T-cell (primary cell): ENCODE measurements at regions not wholly inside any gene's neighbourhood (a gene's known extent, or its start where the extent isn't known, plus 50 kb on each side); places are given as distances from the start of the nearest gene placed in this dataset.

ENCODE experiments used
- ATAC-seq, 4 experiments: fragments of 200-7000 bp in 3 of 4; fragments of 150-1000 bp in 1 of 4; cut with Tn5 transposase; replicated peaks in 1 of 4; 1 replicate in 3 of 4; 2 replicates in 1 of 4; pipeline ENCODE4 v1.10.0; 2021; ENCODE audit warnings: moderate library complexity in 3 of 4, mild to moderate bottlenecking in 2 of 4, moderate number of reproducible peaks in 1 of 4
- CTCF ChIA-PET, 2 donors: fragments of 300-600 bp; sonication (Branson Sonifier 250); formaldehyde crosslinking; loops; one replicate each; lab custom pipeline; 2022; ENCODE audit warnings: antibody characterized with exemption in 2 of 2; lab: Charles Lee
- POLR2A ChIA-PET, 2 donors: fragments of 300-600 bp; sonication (Branson Sonifier 250); formaldehyde crosslinking; loops; one replicate each; lab custom pipeline; 2022; ENCODE audit warnings: antibody characterized with exemption in 2 of 2; lab: Charles Lee
- DNase-seq, 35 experiments: peaks; one replicate each; pipeline versions ENCODE4 v3.0.0 to v3.0.0-alpha.2; 2013 to 2023
- H3K27ac ChIP-seq: one replicate; pipeline ENCODE4 v1.5.1; 2013; ENCODE audit warnings: low read length
- H3K27me3 ChIP-seq, 2 experiments: replicated peaks in 1 of 2; 1 replicate in 1 of 2; 2 replicates in 1 of 2; pipeline versions ENCODE4 v1.6.1 to v1.7.0; 2013; ENCODE audit warnings: low read length in 1 of 2, mixed read lengths in 1 of 2; ENCODE audit not compliant: control insufficient read depth in 2 of 2, insufficient read depth in 2 of 2; ENCODE audit errors: extremely low read depth in 1 of 2
- H3K36me3 ChIP-seq, 2 donors: 1 replicate in 1 of 2; 2 replicates in 1 of 2; pipeline versions ENCODE4 v1.6.1 to v1.7.0; 2013; ENCODE audit warnings: low read length in 1 of 2; ENCODE audit not compliant: control insufficient read depth in 2 of 2, insufficient read depth in 1 of 2; ENCODE audit errors: extremely low read depth in 1 of 2
- H3K4me1 ChIP-seq, 2 experiments: 1 replicate in 1 of 2; 2 replicates in 1 of 2; pipeline versions ENCODE4 v1.6.1 to v1.7.0; 2013; ENCODE audit warnings: low read length in 2 of 2, mixed read lengths in 1 of 2; ENCODE audit not compliant: insufficient read depth in 2 of 2, control insufficient read depth in 1 of 2; ENCODE audit errors: extremely low read depth in 1 of 2
- H3K4me3 ChIP-seq, 2 donors: 1 replicate in 1 of 2; 2 replicates in 1 of 2; pipeline versions ENCODE4 v1.5.1 to v1.7.0; 2013; ENCODE audit warnings: mild to moderate bottlenecking in 2 of 2, low read length in 1 of 2, moderate library complexity in 1 of 2; ENCODE audit not compliant: control insufficient read depth in 1 of 2; ENCODE audit errors: extremely low read depth in 1 of 2
- H3K9me3 ChIP-seq: 2 replicates; pipeline ENCODE4 v1.7.0; 2013
- H3K27ac Mint-ChIP-seq, 2 donors: one replicate each; pipeline ENCODE4 v1.8.0; 2020 to 2021; ENCODE audit warnings: mild to moderate bottlenecking in 2 of 2, mixed read lengths in 2 of 2
- H3K27me3 Mint-ChIP-seq, 2 donors: one replicate each; pipeline ENCODE4 v1.8.0; 2021 to 2022; ENCODE audit warnings: mixed read lengths in 2 of 2
- H3K36me3 Mint-ChIP-seq: one replicate; pipeline ENCODE4 v1.8.0; 2021; ENCODE audit warnings: mixed read lengths
- H3K4me1 Mint-ChIP-seq, 3 donors: one replicate each; pipeline ENCODE4 v1.8.0; 2020 to 2022; ENCODE audit warnings: mixed read lengths in 3 of 3, mild to moderate bottlenecking in 1 of 3
- H3K4me3 Mint-ChIP-seq, 3 donors: one replicate each; pipeline ENCODE4 v1.8.0; 2020 to 2022; ENCODE audit warnings: mild to moderate bottlenecking in 3 of 3, mixed read lengths in 3 of 3, moderate library complexity in 3 of 3
- H3K9me3 Mint-ChIP-seq, 3 donors: one replicate each; pipeline ENCODE4 v1.8.0; 2020 to 2022; ENCODE audit warnings: mixed read lengths in 3 of 3
- WGBS: methylation state at CpG from one replicate; pipeline ENCODE4 v1.1.5; 2013; ENCODE audit warnings: missing lambda C conversion rate; ENCODE audit not compliant: insufficient coverage; 5-methylcytosine and 5-hydroxymethylcytosine counted together

DNA sequence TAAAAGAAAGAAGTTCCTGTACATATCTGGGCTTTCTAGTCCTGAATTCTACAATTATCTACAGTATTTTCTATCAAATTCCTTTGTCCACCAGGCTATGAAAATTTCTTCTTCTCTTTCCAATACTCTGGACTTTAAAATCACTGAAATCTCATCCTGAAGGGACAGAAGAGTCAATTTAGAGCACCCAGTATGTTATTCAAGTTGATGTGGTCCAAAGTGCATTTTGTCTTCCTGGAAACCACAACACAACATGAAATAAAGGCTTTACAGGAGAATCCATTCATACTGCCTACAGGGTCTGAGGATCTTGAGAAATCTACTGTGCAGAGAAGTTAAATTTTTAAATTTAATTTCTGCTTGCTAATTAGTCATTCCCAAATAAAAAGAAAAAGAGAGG, 94.9 kb upstream of the ADGRF1 start:
- no peak for DNase-seq
- H3K27ac ChIP-seq = no peak overlapping the region
- H3K9me3 Mint-ChIP-seq = no peaks in the 10 kb centered on the region
- no peak overlapping the region for H3K4me3 Mint-ChIP-seq
- no peaks in the 10 kb centered on the region for H3K27me3 ChIP-seq
- no peaks in the 10 kb centered on the region for H3K4me1 ChIP-seq
- ChIA-PET CTCF (no interaction called here), POLR2A (no interaction called here)
- no peak for ATAC-seq
- no peak overlapping the region for H3K4me3 ChIP-seq
- no peaks in the 10 kb centered on the region for H3K36me3 Mint-ChIP-seq
- peaks cover 6 to 7% of the 10 kb centered on the region in 2 donors for H3K27me3 Mint-ChIP-seq
- no peaks in the 10 kb centered on the region for H3K9me3 ChIP-seq
- H3K4me1 Mint-ChIP-seq = peaks cover 0 to 2% (median 0%) of the 10 kb centered on the region in 3 donors
- no peaks in the 10 kb centered on the region for H3K36me3 ChIP-seq
- H3K27ac Mint-ChIP-seq = no peak overlapping the region

DNA sequence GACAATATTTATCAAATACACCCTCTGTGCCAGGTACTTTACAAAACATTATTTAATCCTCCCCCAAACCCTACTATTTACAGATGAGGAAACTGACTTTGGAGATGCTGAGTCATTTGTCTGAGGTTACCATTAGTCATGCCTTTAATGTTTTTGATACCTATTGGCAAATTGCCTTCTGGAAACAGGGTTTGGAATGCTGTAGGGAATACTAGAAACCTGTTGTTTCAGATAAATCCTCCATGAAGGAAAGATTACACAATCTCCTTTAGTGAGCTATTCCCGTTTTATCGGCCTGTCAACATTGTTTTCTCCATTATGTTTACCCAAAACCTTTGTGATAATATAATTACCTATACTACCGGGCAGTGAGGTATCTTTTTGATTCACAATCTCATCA, 93.6 kb upstream of the ADGRF1 start:
- H3K27me3 Mint-ChIP-seq = peaks cover 6 to 7% of the 10 kb centered on the region in 2 donors
- DNase-seq = no peak

DNA sequence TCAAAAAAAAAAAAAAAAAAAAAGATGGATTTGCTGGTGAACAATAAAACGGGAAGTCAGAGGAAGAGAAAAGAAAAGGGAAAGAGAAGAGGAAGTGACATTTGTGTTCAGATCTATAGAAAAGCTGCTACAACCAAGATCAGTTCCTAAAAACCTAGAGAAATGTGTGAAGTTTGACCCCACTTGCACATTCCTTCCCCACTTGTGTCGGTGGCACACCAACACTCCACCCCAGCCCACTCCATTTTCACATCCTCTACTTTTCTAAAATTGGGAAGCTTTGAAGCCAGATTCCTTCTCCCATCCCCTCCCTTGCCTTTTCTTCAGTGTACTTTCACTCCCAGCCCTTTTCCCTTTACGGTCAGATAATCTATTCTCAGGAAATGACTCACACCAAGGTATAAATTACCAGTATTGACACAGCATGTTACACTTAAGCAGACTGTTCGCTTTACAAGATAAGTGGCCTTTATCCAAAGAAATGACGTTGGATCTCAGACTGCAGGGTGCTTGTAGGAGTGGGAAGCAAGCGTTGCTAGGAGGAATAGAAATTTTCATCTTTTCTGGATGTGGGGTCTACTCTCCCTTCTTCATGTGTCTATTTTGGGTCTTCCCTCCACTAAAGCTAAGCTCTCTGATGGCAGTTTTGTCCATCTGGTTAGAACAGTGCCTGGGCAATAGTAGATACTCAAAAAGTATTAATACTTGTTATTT, 92.5 kb upstream of the ADGRF1 start:
- H3K4me3 ChIP-seq = no peak overlapping the region
- H3K27me3 ChIP-seq = no peaks in the 10 kb centered on the region
- H3K27ac Mint-ChIP-seq = no peak overlapping the region
- ATAC-seq (no peak), DNase-seq (no peak)
- no peaks in the 10 kb centered on the region for H3K36me3 Mint-ChIP-seq
- H3K36me3 ChIP-seq = no peaks in the 10 kb centered on the region
- 36% methylated on average over 2 of the region's 6 CpGs for WGBS
- ChIA-PET CTCF (no interaction called here), POLR2A (no interaction called here)
- no peaks in the 10 kb centered on the region for H3K9me3 ChIP-seq
- no peaks in the 10 kb centered on the region for H3K9me3 Mint-ChIP-seq
- H3K4me1 Mint-ChIP-seq = peaks cover 0 to 2% (median 0%) of the 10 kb centered on the region in 3 donors
- peaks cover 6 to 7% of the 10 kb centered on the region in 2 donors for H3K27me3 Mint-ChIP-seq
- H3K27ac ChIP-seq = no peak overlapping the region
- no peaks in the 10 kb centered on the region for H3K4me1 ChIP-seq
- no peak overlapping the region for H3K4me3 Mint-ChIP-seq

More for the DNA sequence above, 93.6 kb upstream of the ADGRF1 start:
- no peak for ATAC-seq
- CTCF ChIA-PET = no interaction called here
- WGBS = no CpG with 5 or more reads among the region's 3 CpGs
- Mint-ChIP-seq H3K36me3 (no peaks in the 10 kb centered on the region), H3K27ac (no peak overlapping the region), H3K4me1 (peaks cover 0 to 2% (median 0%) of the 10 kb centered on the region in 3 donors), H3K4me3 (no peak overlapping the region), H3K9me3 (no peaks in the 10 kb centered on the region)
- POLR2A ChIA-PET = no interaction called here
- no peaks in the 10 kb centered on the region for H3K9me3 ChIP-seq
- H3K27ac ChIP-seq = no peak overlapping the region
- no peak overlapping the region for H3K4me3 ChIP-seq
- no peaks in the 10 kb centered on the region for H3K27me3 ChIP-seq
- no peaks in the 10 kb centered on the region for H3K4me1 ChIP-seq
- H3K36me3 ChIP-seq = no peaks in the 10 kb centered on the region

DNA sequence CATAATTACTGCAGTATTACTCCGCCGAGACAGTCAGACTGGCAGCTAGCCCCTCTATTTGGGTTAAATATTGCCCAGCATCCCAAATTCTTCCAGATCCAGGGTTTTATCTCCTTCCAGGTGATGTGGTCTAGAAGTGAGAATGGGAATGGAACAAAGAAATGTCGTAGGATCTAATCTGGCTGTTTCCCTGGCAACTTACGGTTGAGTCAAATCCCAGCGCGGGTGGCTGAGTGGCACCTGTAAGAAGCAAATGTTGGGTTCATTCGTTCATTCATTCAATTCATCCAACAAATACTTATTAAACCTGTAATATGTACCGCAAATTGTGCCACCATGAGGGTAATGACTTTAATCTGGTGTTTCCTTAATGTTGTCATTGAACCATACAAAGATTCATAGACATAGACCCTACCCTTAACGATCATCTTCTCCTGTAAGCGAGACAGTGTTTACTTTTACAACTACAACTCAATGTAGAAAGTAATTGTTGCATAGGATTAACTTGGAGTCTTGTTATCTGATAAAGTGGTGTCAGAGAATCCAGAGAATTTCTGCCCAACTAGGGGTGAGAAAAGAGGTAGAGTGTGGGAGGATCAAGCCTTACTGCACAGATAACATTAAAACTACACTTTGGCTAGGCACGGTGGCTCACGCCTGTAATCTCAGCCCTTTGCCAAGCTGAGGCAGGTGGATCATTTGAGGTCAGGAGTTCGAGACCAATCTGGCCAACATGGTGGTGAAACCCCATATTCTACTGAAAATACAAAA, 91.3 kb upstream of the ADGRF1 start:
- Mint-ChIP-seq H3K27ac (no peak overlapping the region), H3K27me3 (peaks cover 6 to 7% of the 10 kb centered on the region in 2 donors), H3K4me3 (no peak overlapping the region), H3K4me1 (peaks cover 0 to 2% (median 0%) of the 10 kb centered on the region in 3 donors), H3K9me3 (no peaks in the 10 kb centered on the region), H3K36me3 (no peaks in the 10 kb centered on the region)
- no CpG with 5 or more reads among the region's 13 CpGs for WGBS
- H3K9me3 ChIP-seq = no peaks in the 10 kb centered on the region
- ChIA-PET CTCF (no interaction called here), POLR2A (no interaction called here)
- no peak overlapping the region for H3K4me3 ChIP-seq
- no peak overlapping the region for H3K27ac ChIP-seq
- H3K4me1 ChIP-seq = no peaks in the 10 kb centered on the region
- DNase-seq (no peak), ATAC-seq (no peak)
- no peaks in the 10 kb centered on the region for H3K36me3 ChIP-seq
- H3K27me3 ChIP-seq = no peaks in the 10 kb centered on the region

DNA sequence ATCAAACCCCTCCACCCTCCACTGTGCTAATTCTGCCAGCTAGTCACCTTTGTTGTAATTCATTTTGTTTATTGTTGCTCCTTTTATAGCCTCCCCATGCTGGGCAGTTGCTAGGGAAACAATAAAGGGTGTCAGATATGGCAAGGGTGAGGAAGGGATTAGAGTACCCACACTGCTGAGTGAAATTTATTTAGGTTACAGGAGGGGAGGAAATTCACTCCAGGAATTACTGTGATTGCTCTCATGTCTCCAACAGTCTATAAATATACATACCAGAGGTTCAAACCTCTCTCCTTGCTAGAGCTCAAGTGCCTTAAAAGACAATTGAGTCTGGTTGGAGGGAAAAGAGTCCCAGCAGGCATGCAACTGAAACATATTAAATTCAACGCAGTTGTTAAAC, 90.6 kb upstream of the ADGRF1 start:
- no peak overlapping the region for H3K27ac Mint-ChIP-seq
- POLR2A ChIA-PET = no interaction called here
- WGBS = 89% methylated on average over 1 of the region's 1 CpG
- Histone ChIP-seq H3K9me3 (no peaks in the 10 kb centered on the region), H3K4me1 (no peaks in the 10 kb centered on the region), H3K27ac (no peak overlapping the region), H3K36me3 (no peaks in the 10 kb centered on the region), H3K4me3 (no peak overlapping the region), H3K27me3 (no peaks in the 10 kb centered on the region)
- DNase-seq (no peak), ATAC-seq (no peak)
- CTCF ChIA-PET = no interaction called here
- no peaks in the 10 kb centered on the region for H3K9me3 Mint-ChIP-seq
- H3K4me1 Mint-ChIP-seq = no peaks in the 10 kb centered on the region
- peaks cover 4 to 6% of the 10 kb centered on the region in 2 donors for H3K27me3 Mint-ChIP-seq
- H3K4me3 Mint-ChIP-seq = no peak overlapping the region
- no peaks in the 10 kb centered on the region for H3K36me3 Mint-ChIP-seq

DNA sequence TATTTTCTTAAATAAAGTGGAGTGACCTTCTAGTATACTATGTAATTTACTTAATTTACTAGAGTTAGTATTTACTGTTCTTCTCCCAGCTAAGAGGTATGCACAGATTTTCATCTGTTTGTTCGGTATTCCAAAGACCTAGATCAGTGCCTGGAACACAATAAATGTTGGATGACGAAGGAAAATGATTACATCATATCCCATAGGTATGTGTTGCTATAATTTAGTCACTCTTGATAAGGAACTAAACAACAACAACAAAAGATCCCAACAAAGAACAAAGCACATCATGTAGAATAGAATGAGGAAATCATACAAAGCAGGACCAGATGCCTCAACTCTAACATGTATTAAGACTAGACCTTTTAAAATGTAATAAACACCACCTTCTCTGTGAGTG, 89.6 kb upstream of the ADGRF1 start:
- CTCF ChIA-PET = no interaction called here
- no peaks in the 10 kb centered on the region for H3K36me3 Mint-ChIP-seq
- no peaks in the 10 kb centered on the region for H3K4me1 Mint-ChIP-seq
- Histone ChIP-seq H3K27me3 (no peaks in the 10 kb centered on the region), H3K9me3 (no peaks in the 10 kb centered on the region), H3K4me3 (no peak overlapping the region), H3K4me1 (no peaks in the 10 kb centered on the region), H3K36me3 (no peaks in the 10 kb centered on the region), H3K27ac (no peak overlapping the region)
- peaks cover 4 to 6% of the 10 kb centered on the region in 2 donors for H3K27me3 Mint-ChIP-seq
- ATAC-seq (no peak), DNase-seq (no peak)
- no peaks in the 10 kb centered on the region for H3K9me3 Mint-ChIP-seq
- WGBS = no CpG with 5 or more reads among the region's 2 CpGs
- H3K4me3 Mint-ChIP-seq = no peak overlapping the region
- POLR2A ChIA-PET = no interaction called here
- H3K27ac Mint-ChIP-seq = no peak overlapping the region
